ENCODE measurements at regions not wholly inside any gene's neighbourhood (a gene's known extent, or its start where the extent isn't known, plus 50 kb on each side); places are given as distances from the start of the nearest gene placed in this dataset.

GRCh38 chr6:106804346-106805335 lies 169.9 kb downstream of the CD24 start:
- TF ChIP-seq CTCF (IDR thresholded peaks at IDR 0.05; ENCODE audit: low read depth, low read length) (no peak), EZH2phosphoT487 (IDR thresholded peaks at IDR 0.05; ENCODE audit: low read depth) (no peak)
